GM12878 (cell line): ENCODE measurements at regions not wholly inside any gene's neighbourhood (a gene's known extent, or its start where the extent isn't known, plus 50 kb on each side); places are given as distances from the start of the nearest gene placed in this dataset.

Experiments used
- ATAC-seq: fragments of 200-7000 bp; cut with Tn5 transposase; 3 replicates; pipeline ENCODE4 v1.9.1; 2020; ENCODE audit warnings: mild to moderate bottlenecking, moderate library complexity
- BruUV-seq: library from RNA; stranded (reverse); fragments of 400-500 nt; replicated peaks from 2 replicates; lab custom pipeline; 2021; lab: Mats Ljungman, UMichigan
- CTCF ChIA-PET: fragments of 300-600 bp; sonication (Branson Sonifier 250); formaldehyde crosslinking; extraction: SDS; loops from one replicate; lab custom pipeline; 2021; ENCODE audit warnings: inconsistent platforms; lab: Yijun Ruan, JAX
- POLR2A ChIA-PET: fragments of 350-600 bp; formaldehyde crosslinking; extraction: SDS; loops from one replicate; lab custom pipeline; 2021; ENCODE audit warnings: inconsistent platforms; lab: Charles Lee
- RAD21 ChIA-PET: fragments of 300-600 bp; sonication (Branson Sonifier 250); formaldehyde crosslinking; loops from one replicate; lab custom pipeline; 2023; ENCODE audit warnings: antibody characterized with exemption; ENCODE audit not compliant: unreplicated experiment; lab: Charles Lee
- SMC1A ChIA-PET: fragments of 300-600 bp; sonication (Branson Sonifier 250); formaldehyde crosslinking; loops from one replicate; lab custom pipeline; 2023; ENCODE audit not compliant: unreplicated experiment, uncharacterized antibody; lab: Charles Lee
- DNase-seq: peaks from one replicate; pipeline ENCODE4 v3.0.0-alpha.2; 2011; ENCODE audit warnings: low read depth, low spot score
- FAIRE-seq: peaks from 3 replicates; lab custom pipeline; 2011; peaks lifted over from hg19 to GRCh38; lab: Jason Lieb, UNC
- H2AFZ ChIP-seq: 2 replicates; pipeline ENCODE4 v1.6.0; 2011; ENCODE audit warnings: low read depth, low read length, control low read depth; ENCODE audit not compliant: control insufficient read depth
- H3K27ac ChIP-seq: 2 replicates; pipeline ENCODE4 v1.5.1; 2011; ENCODE audit warnings: control low read depth; ENCODE audit not compliant: control insufficient read depth, insufficient read depth
- H3K27me3 ChIP-seq, 2 experiments: replicated peaks in 1 of 2; 2 replicates each; pipeline versions ENCODE4 v1.6.0 to v1.6.1; 2011; ENCODE audit warnings: low read length in 1 of 2; ENCODE audit not compliant: control insufficient read depth in 2 of 2, insufficient read depth in 2 of 2
- H3K36me3 ChIP-seq, 2 experiments: 2 replicates each; pipeline ENCODE4 v1.5.1; 2011; ENCODE audit warnings: low read length in 1 of 2; ENCODE audit not compliant: control insufficient read depth in 2 of 2, insufficient read depth in 2 of 2
- H3K4me1 ChIP-seq: 2 replicates; pipeline ENCODE4 v1.6.1; 2011; ENCODE audit warnings: mild to moderate bottlenecking, low read length, moderate library complexity, mixed read lengths; ENCODE audit not compliant: control insufficient read depth, insufficient read depth
- H3K4me2 ChIP-seq: 2 replicates; pipeline ENCODE4 v1.6.0; 2011; ENCODE audit warnings: control low read depth; ENCODE audit not compliant: control insufficient read depth, insufficient read depth
- H3K4me3 ChIP-seq: fragments of 200-600 bp; sonication (generic); 2 replicates; pipeline ENCODE4 v1.5.1; 2016
- H3K79me2 ChIP-seq: 2 replicates; pipeline ENCODE4 v1.6.0; 2011; ENCODE audit warnings: low read length; ENCODE audit not compliant: control insufficient read depth, insufficient read depth
- H3K9ac ChIP-seq: 2 replicates; pipeline ENCODE4 v1.8.0; 2011; ENCODE audit warnings: low read length, control low read depth, mixed read lengths; ENCODE audit not compliant: control insufficient read depth, insufficient read depth
- H3K9me3 ChIP-seq: replicated peaks from 3 replicates; pipeline ENCODE4 v1.5.1; 2011; ENCODE audit warnings: mild to moderate bottlenecking, low read length; ENCODE audit not compliant: control insufficient read depth, insufficient read depth
- H4K20me1 ChIP-seq: 2 replicates; pipeline ENCODE4 v1.6.0; 2011; ENCODE audit not compliant: control insufficient read depth, insufficient read depth
- CBFB ChIP-seq: IDR thresholded peaks from 2 replicates; pipeline ENCODE4 v1.6.1; 2016; ENCODE audit warnings: antibody characterized with exemption, low read depth
- ETV6 ChIP-seq, 2 experiments: fragments of 450-650 bp in 1 of 2; IDR thresholded peaks in 1 of 2; conservative IDR thresholded peaks in 1 of 2; 2 replicates each; pipeline ENCODE4 v1.6.1; 2014; ENCODE audit warnings: antibody characterized with exemption in 1 of 2, borderline replicate concordance in 1 of 2, low read depth in 1 of 2, mild to moderate bottlenecking in 1 of 2, moderate library complexity in 1 of 2
- GATAD2B ChIP-seq: fragments of 450-650 bp; conservative IDR thresholded peaks from 2 replicates; pipeline ENCODE4 v1.6.1; 2017; ENCODE audit warnings: low read depth, mild to moderate bottlenecking, moderate library complexity
- HDAC6 ChIP-seq: fragments of 200-600 bp; sonication (generic); IDR thresholded peaks from one replicate; pipeline ENCODE4 v1.8.0; 2017; ENCODE audit warnings: antibody characterized with exemption; ENCODE audit not compliant: unreplicated experiment
- KLF5 ChIP-seq: fragments of 450-650 bp; IDR thresholded peaks from 2 replicates; pipeline ENCODE4 v1.6.1; 2014; ENCODE audit warnings: mild to moderate bottlenecking; ENCODE audit not compliant: partially characterized antibody
- MEF2A ChIP-seq: IDR thresholded peaks from 2 replicates; pipeline ENCODE4 v1.6.1; 2011; ENCODE audit warnings: low read depth, mild to moderate bottlenecking, low read length, moderate library complexity; ENCODE audit not compliant: insufficient read depth
- NBN ChIP-seq: fragments of 450-650 bp; IDR thresholded peaks from 2 replicates; pipeline ENCODE4 v1.6.1; 2016
- NR2C1 ChIP-seq: fragments of 450-650 bp; IDR thresholded peaks from 2 replicates; pipeline ENCODE4 v1.6.1; 2017; ENCODE audit warnings: antibody characterized with exemption, mild to moderate bottlenecking, moderate library complexity
- PAX8 ChIP-seq: fragments of 450-650 bp; IDR thresholded peaks from 2 replicates; pipeline ENCODE4 v1.6.1; 2017; ENCODE audit warnings: mild to moderate bottlenecking, moderate library complexity
- SMAD1 ChIP-seq: fragments of 450-650 bp; IDR thresholded peaks from 2 replicates; pipeline ENCODE4 v1.6.1; 2018; ENCODE audit warnings: mild to moderate bottlenecking, low read depth; ENCODE audit not compliant: partially characterized antibody
- TCF3 ChIP-seq: IDR thresholded peaks from 2 replicates; pipeline ENCODE4 v1.6.1; 2012; ENCODE audit warnings: low read depth, mild to moderate bottlenecking, low read length, borderline replicate concordance; ENCODE audit not compliant: insufficient read depth
- WGBS: methylation state at CpG from one replicate; pipeline ENCODE4 v1.1.6; 2016; ENCODE audit warnings: low lambda C conversion rate; ENCODE audit not compliant: insufficient replicate concordance, insufficient coverage; ENCODE audit errors: missing lambda C conversion rate; 5-methylcytosine and 5-hydroxymethylcytosine counted together
- in situ Hi-C: fragments of 300-500 bp; cut with MboI; formaldehyde crosslinking; loops from 9 replicates; pipeline ENCODE4 v1.14.3; 2018; ENCODE audit warnings: mixed read lengths
- intact Hi-C: fragments of 100-400 bp; cut with micrococcal nuclease; formaldehyde crosslinking; loops from one replicate; pipeline ENCODE4 v1.14.2; 2022; ENCODE audit not compliant: unreplicated experiment
- TF ChIP-seq, protein P1 (sequence below): IDR thresholded peaks from 2 replicates; pipeline ENCODE4 v1.6.1; 2012; ENCODE audit warnings: low read depth, low read length, improper control_type of control experiment
- TF ChIP-seq, protein P2 (sequence below): fragments of 450-650 bp; IDR thresholded peaks from 2 replicates; pipeline ENCODE4 v1.6.1; 2018; ENCODE audit warnings: borderline replicate concordance, mild to moderate bottlenecking; ENCODE audit not compliant: partially characterized antibody
- TF ChIP-seq, protein P3 (sequence below): fragments of 450-650 bp; IDR thresholded peaks from 2 replicates; pipeline ENCODE4 v1.6.1; 2016; ENCODE audit warnings: mild to moderate bottlenecking

DNA sequence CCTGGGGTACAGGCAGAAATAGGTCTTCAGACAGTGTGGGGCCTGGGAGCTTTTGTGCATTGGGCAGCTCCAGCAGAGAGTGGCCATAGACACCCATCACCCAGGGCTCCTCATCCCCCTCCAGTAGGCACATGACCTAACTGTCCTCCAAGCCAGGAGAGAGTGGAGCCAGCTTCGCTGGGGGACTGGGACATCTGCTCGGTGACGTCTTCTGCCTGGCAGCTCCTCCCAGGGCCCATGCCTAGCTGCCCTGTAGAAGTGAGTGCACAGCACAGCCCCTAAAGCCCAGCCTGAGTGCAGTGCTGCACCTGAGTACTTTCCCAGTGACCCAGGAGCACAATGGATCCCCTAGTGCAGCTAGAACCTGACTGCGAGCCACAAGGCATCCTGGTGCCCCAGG is 279.7 kb upstream of the SLC7A11 start:
- no peak overlapping the region for H3K9ac ChIP-seq
- 4% methylated on average over 4 of the region's 4 CpGs for WGBS
- TF ChIP-seq TCF3, result no peak
- no peak for TF ChIP-seq KLF5
- TF ChIP-seq NR2C1, result no peak
- no peak for TF ChIP-seq GATAD2B
- TF ChIP-seq, protein P1, sequence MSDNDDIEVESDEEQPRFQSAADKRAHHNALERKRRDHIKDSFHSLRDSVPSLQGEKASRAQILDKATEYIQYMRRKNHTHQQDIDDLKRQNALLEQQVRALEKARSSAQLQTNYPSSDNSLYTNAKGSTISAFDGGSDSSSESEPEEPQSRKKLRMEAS, result no peak
- H3K79me2 ChIP-seq, result no peaks in the 10 kb centered on the region
- no peaks in the 10 kb centered on the region for H4K20me1 ChIP-seq
- H3K36me3 ChIP-seq, result no peaks in the 10 kb centered on the region
- no peak for FAIRE-seq
- no peak for ATAC-seq
- no peaks in the 10 kb centered on the region for H3K4me1 ChIP-seq
- H3K4me3 ChIP-seq, result no peak overlapping the region
- ChIA-PET RAD21 (interaction anchor here (0.6 to 2.0 kb wide), 13 partner anchors 21 to 703 kb away, joined by 3 to 11 read pairs (median 3); no protein-coding TSS in a partner anchor), POLR2A (no interaction called here), SMC1A (interaction anchor here (0.6 to 4.4 kb wide), 7 partner anchors 50 to 533 kb away, joined by 3 to 18 read pairs (median 3); no protein-coding TSS in a partner anchor), CTCF (interaction anchor here (0.5 to 3.6 kb wide), 12 partner anchors 19 to 701 kb away, joined by 3 to 25 read pairs (median 6); no protein-coding TSS in a partner anchor)
- in situ Hi-C loops, result no loop called here
- intact Hi-C loops, result loop anchor here (5.0 kb wide), 2 partner anchors 340 to 485 kb away; no protein-coding TSS in a partner anchor
- DNase-seq, result no peak
- no TSS peak for BruUV-seq
- no peak overlapping the region for H3K4me2 ChIP-seq
- H3K27me3 ChIP-seq, result no peaks in the 10 kb centered on the region
- no peak overlapping the region for H3K27ac ChIP-seq
- H2AFZ ChIP-seq, result no peak overlapping the region
- H3K9me3 ChIP-seq, result no peaks in the 10 kb centered on the region; the same call in 2 of the 3 replicates

DNA sequence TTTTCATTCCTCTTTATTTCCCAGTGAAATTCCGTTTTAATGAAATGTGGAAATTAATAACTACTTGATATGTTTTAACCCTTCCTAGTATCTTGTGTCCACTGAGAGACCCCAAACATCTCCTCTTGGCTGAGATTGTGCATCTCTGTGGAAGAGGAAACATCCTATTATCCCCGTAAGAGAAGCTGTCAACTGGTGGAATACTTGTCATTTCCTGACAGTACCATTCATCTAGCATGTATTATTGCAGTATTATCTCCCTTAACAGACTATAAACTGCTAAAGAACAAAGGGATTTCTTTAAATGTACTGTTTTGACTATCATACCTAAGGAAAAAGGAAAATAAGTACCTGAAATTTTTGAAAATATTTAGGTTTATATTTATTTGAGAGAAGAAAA is 277.3 kb upstream of the SLC7A11 start:
- no TSS peak for BruUV-seq
- no peak overlapping the region for H3K4me3 ChIP-seq
- intact Hi-C loops (no loop called here), in situ Hi-C loops (no loop called here)
- H3K9ac ChIP-seq, result no peak overlapping the region
- ChIA-PET POLR2A (no interaction called here), CTCF (interaction anchor here (3.1 kb wide), 1 partner anchor 429 kb away, joined by 20 read pairs; no protein-coding TSS in a partner anchor), RAD21 (no interaction called here), SMC1A (interaction anchor here (1.5 kb wide), 1 partner anchor 429 kb away, joined by 4 read pairs; no protein-coding TSS in a partner anchor)
- 15% methylated on average over 2 of the region's 2 CpGs for WGBS
- H3K9me3 ChIP-seq, result no peaks in the 10 kb centered on the region; the same call in 2 of the 3 replicates
- no peaks in the 10 kb centered on the region; a peak in 1 of 4 replicates for H3K27me3 ChIP-seq
- no peak overlapping the region for H3K27ac ChIP-seq
- H2AFZ ChIP-seq, result no peak overlapping the region
- no peak overlapping the region for H3K4me2 ChIP-seq
- no peaks in the 10 kb centered on the region for H4K20me1 ChIP-seq
- no peaks in the 10 kb centered on the region for H3K4me1 ChIP-seq
- FAIRE-seq, result no peak
- H3K79me2 ChIP-seq, result no peaks in the 10 kb centered on the region
- ATAC-seq, result no peak
- no peak for DNase-seq
- H3K36me3 ChIP-seq, result no peaks in the 10 kb centered on the region
- no peak for TF ChIP-seq HDAC6
- TF ChIP-seq SMAD1, result no peak
- TF ChIP-seq, protein P2, sequence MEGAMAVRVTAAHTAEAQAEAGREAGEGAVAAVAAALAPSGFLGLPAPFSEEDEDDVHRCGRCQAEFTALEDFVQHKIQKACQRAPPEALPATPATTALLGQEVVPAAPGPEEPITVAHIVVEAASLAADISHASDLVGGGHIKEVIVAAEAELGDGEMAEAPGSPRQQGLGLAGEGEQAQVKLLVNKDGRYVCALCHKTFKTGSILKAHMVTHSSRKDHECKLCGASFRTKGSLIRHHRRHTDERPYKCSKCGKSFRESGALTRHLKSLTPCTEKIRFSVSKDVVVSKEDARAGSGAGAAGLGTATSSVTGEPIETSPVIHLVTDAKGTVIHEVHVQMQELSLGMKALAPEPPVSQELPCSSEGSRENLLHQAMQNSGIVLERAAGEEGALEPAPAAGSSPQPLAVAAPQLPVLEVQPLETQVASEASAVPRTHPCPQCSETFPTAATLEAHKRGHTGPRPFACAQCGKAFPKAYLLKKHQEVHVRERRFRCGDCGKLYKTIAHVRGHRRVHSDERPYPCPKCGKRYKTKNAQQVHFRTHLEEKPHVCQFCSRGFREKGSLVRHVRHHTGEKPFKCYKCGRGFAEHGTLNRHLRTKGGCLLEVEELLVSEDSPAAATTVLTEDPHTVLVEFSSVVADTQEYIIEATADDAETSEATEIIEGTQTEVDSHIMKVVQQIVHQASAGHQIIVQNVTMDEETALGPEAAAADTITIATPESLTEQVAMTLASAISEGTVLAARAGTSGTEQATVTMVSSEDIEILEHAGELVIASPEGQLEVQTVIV, result no peak
- no peak for TF ChIP-seq ETV6 (conservative IDR thresholded peaks at IDR 0.05 in 1 of 2, IDR thresholded peaks at IDR 0.05 in 1 of 2; ENCODE audit: borderline replicate concordance in 1 of 2, low read depth in 1 of 2)
- TF ChIP-seq, protein P3, sequence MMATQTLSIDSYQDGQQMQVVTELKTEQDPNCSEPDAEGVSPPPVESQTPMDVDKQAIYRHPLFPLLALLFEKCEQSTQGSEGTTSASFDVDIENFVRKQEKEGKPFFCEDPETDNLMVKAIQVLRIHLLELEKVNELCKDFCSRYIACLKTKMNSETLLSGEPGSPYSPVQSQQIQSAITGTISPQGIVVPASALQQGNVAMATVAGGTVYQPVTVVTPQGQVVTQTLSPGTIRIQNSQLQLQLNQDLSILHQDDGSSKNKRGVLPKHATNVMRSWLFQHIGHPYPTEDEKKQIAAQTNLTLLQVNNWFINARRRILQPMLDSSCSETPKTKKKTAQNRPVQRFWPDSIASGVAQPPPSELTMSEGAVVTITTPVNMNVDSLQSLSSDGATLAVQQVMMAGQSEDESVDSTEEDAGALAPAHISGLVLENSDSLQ, result no peak
- no peak for TF ChIP-seq NBN
- TF ChIP-seq PAX8, result no peak
- no peak for TF ChIP-seq CBFB
- no peak for TF ChIP-seq MEF2A
